Brain microvascular endothelial cell (primary cell): ENCODE measurements at regions not wholly inside any gene's neighbourhood (a gene's known extent, or its start where the extent isn't known, plus 50 kb on each side); places are given as distances from the start of the nearest gene placed in this dataset.

Experiments used
- DNase-seq: peaks from one replicate; pipeline ENCODE4 v3.0.0-alpha.2; 2020
- H3K27ac ChIP-seq: fragments of 250-450 bp; sonication (Bioruptor Pico); 2 replicates; pipeline ENCODE4 v1.5.1; 2020; ENCODE audit warnings: mild to moderate bottlenecking, moderate library complexity
- H3K27me3 ChIP-seq: fragments of 250-450 bp; sonication (Bioruptor Pico); replicated peaks from 2 replicates; pipeline ENCODE4 v1.5.1; 2020; ENCODE audit warnings: mild to moderate bottlenecking
- H3K36me3 ChIP-seq: fragments of 250-450 bp; sonication (Bioruptor Pico); replicated peaks from 2 replicates; pipeline ENCODE4 v1.5.1; 2020; ENCODE audit warnings: mild to moderate bottlenecking
- H3K4me3 ChIP-seq: 2 replicates; pipeline ENCODE4 v1.5.1; 2011; ENCODE audit warnings: low read depth, mild to moderate bottlenecking, control low read depth, low read length, moderate library complexity
- CTCF ChIP-seq: IDR thresholded peaks from 2 replicates; pipeline ENCODE4 v1.5.1; 2011; ENCODE audit warnings: low read depth, mild to moderate bottlenecking, moderate library complexity, low read length, control low read depth, inconsistent platforms; ENCODE audit errors: missing control alignments
- in situ Hi-C: cut with HindIII; loops from 2 replicates; pipeline ENCODE4 v1.10.0; 2017; ENCODE audit warnings: low sequenced_read_pairs, low pct_ligation_motif_present

DNA sequence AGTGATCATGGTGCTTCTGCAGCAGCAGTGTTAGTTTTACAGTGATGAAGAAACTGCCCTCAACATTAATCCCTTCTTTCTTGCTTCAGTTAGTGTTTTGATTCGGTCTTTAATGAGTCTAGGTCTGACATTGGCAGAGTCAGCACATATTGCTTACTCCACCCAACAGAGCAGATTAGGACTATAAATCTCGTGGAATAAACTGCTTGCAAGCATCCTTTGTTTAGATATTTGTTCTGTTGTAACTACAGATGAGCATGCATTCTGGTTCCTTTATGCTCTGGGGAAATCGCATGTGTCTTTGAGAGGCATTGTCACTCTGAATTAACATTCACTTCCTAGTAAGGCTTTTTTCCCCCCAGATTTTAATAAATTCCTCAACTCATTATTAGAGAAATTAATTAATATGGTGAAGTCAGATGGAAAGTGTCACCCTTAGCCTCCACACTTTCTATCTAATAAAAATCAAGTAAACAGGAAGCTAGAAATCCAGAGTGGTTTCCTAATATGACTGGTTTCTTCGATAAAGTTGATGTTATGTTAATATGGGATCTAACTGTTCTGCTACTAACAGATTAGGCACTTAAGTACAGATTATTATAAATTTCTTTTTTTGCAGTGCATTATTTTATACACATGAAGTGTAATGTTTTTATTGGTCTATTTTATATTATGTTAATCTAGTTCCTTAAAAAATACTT, 86.2 kb upstream of the SSTR1 start:
- H3K27ac ChIP-seq, result no peak overlapping the region
- H3K36me3 ChIP-seq, result no peaks in the 10 kb centered on the region
- in situ Hi-C loops, result no loop called here
- H3K4me3 ChIP-seq, result no peak overlapping the region
- no peak for DNase-seq
- H3K27me3 ChIP-seq, result no peaks in the 10 kb centered on the region
- TF ChIP-seq CTCF, result no peak

DNA sequence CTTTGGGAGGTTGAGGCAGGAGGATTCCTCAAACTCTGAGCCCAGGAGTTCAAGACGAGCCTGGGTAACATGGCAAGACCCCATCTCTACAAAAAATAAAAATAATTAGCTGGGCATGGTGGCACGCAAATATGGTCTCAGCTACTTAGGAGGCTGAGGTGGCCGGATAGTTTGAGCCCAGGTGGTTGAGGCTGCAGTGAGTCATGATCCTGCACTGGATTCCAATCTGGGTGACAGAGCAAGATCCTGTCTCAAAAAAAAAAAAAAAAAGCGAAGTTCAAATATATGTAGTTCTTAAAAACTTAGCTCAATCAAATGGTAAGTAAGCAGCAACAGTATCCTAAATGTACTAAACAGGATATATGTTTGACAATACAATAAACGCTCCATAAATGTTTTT, 85.5 kb upstream of the SSTR1 start:
- H3K4me3 ChIP-seq, result no peak overlapping the region
- no peak for TF ChIP-seq CTCF

GRCh38 chr14:38124506-38124905, 83.2 kb upstream of the SSTR1 start:
- Histone ChIP-seq H3K4me3 (no peak overlapping the region), H3K36me3 (no peaks in the 10 kb centered on the region), H3K27ac (no peak overlapping the region), H3K27me3 (no peaks in the 10 kb centered on the region)
- no peak for DNase-seq
- TF ChIP-seq CTCF, result no peak
- in situ Hi-C loops, result no loop called here

More for the DNA sequence above, 85.5 kb upstream of the SSTR1 start:
- Histone ChIP-seq H3K36me3 (no peaks in the 10 kb centered on the region), H3K27ac (no peak overlapping the region), H3K27me3 (no peaks in the 10 kb centered on the region)
- in situ Hi-C loops, result no loop called here
- no peak for DNase-seq

DNA sequence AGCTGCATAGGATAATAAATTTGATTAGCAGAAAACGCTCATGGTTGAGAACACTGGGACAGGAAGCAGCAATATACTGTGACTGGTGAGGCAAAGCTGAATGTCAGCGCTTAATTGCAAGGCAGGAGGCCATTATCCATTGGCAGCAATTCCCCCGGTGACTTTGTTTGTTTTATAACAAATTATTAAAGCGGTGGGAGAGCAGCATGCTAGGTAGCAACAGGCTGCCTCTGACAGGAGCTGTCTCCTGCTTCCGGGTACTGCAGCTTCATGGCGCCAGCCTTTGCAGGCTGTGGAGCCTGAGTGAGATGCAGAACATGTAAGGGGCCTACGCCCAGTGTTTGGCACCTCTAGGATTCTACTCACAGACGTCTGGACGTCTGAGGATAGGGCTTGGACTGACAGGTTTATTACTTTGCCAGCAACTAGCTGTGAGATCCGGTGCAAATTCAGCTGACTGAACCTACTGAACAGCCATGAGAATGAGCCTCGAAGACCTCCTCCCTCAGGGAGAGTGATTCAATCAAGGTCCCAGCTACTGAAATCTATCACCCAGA, 82.1 kb upstream of the SSTR1 start:
- Histone ChIP-seq H3K27me3 (no peaks in the 10 kb centered on the region), H3K4me3 (no peak overlapping the region), H3K36me3 (no peaks in the 10 kb centered on the region), H3K27ac (no peak overlapping the region)
- DNase-seq, result no peak
- no peak for TF ChIP-seq CTCF
- in situ Hi-C loops, result no loop called here

GRCh38 chr14:38127356-38127755, 80.3 kb upstream of the SSTR1 start:
- in situ Hi-C loops, result no loop called here
- no peak overlapping the region for H3K4me3 ChIP-seq
- no peak overlapping the region for H3K27ac ChIP-seq
- H3K27me3 ChIP-seq, result no peaks in the 10 kb centered on the region
- no peak for DNase-seq
- TF ChIP-seq CTCF, result no peak
- no peaks in the 10 kb centered on the region for H3K36me3 ChIP-seq

DNA sequence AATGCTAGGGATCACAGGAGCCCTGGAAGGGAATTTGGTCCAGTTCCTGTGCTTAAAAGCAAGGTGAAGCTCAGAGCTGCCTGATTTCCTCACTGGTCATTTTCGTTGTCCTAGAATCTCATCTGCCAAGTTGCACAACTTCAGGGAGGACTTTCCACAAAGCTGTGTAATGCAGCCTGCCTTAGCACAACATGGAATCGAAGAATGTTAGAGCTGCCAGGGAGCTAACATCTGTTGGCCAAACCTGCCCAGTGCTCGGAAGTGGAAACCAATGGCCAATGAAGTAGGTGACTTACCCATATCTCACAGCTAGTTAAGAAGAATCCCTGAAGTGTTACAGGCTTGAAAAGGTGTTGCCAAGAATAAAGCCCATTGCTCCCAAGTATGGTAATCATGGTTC, 79.9 kb upstream of the SSTR1 start:
- TF ChIP-seq CTCF, result no peak
- no peak overlapping the region for H3K4me3 ChIP-seq
- H3K27me3 ChIP-seq, result no peaks in the 10 kb centered on the region
- no peak for DNase-seq
- in situ Hi-C loops, result no loop called here
- H3K36me3 ChIP-seq, result no peaks in the 10 kb centered on the region
- no peak overlapping the region for H3K27ac ChIP-seq
